Smooth muscle cell (in vitro differentiated cells): ENCODE measurements at regions not wholly inside any gene's neighbourhood (a gene's known extent, or its start where the extent isn't known, plus 50 kb on each side); places are given as distances from the start of the nearest gene placed in this dataset.

Source experiments
- DNase-seq: peaks from one replicate; lab custom pipeline; 2025; ENCODE audit not compliant: unreplicated experiment; lab: John Stamatoyannopoulos, UW
- H2AFZ ChIP-seq: fragments of 200-600 bp; sonication (generic); 2 replicates; pipeline ENCODE4 v1.6.0; 2016; ENCODE audit warnings: antibody characterized with exemption, low read depth, mild to moderate bottlenecking
- H3F3A ChIP-seq: fragments of 200-600 bp; sonication (generic); 2 replicates; pipeline ENCODE4 v1.6.0; 2017; ENCODE audit warnings: antibody characterized with exemption, low read depth
- H3K27ac ChIP-seq: fragments of 200-600 bp; sonication (generic); 2 replicates; pipeline ENCODE4 v1.5.1; 2016; ENCODE audit warnings: low read depth, mild to moderate bottlenecking
- H3K27me3 ChIP-seq: fragments of 200-600 bp; sonication (generic); 2 replicates; pipeline ENCODE4 v1.6.1; 2016; ENCODE audit warnings: low read depth, mild to moderate bottlenecking
- H3K36me3 ChIP-seq: fragments of 200-600 bp; sonication (generic); 2 replicates; pipeline ENCODE4 v1.5.1; 2016; ENCODE audit warnings: low read depth
- H3K4me1 ChIP-seq: fragments of 200-600 bp; sonication (generic); 2 replicates; pipeline ENCODE4 v1.5.1; 2016; ENCODE audit warnings: low read depth
- H3K4me2 ChIP-seq: fragments of 200-600 bp; sonication (generic); 2 replicates; pipeline ENCODE4 v1.6.0; 2016; ENCODE audit warnings: mild to moderate bottlenecking
- H3K4me3 ChIP-seq: fragments of 200-600 bp; sonication (generic); 2 replicates; pipeline ENCODE4 v1.5.1; 2016; ENCODE audit warnings: mild to moderate bottlenecking
- H3K79me2 ChIP-seq: fragments of 200-600 bp; sonication (generic); 2 replicates; pipeline ENCODE4 v1.6.0; 2016; ENCODE audit warnings: low read depth, mild to moderate bottlenecking
- H3K9ac ChIP-seq: fragments of 200-600 bp; sonication (generic); 2 replicates; pipeline ENCODE4 v1.6.0; 2016; ENCODE audit warnings: low read depth
- H3K9me3 ChIP-seq: fragments of 200-600 bp; sonication (generic); replicated peaks from 2 replicates; pipeline ENCODE4 v1.5.1; 2016; ENCODE audit warnings: low read depth
- H4K20me1 ChIP-seq: fragments of 200-600 bp; sonication (generic); 2 replicates; pipeline ENCODE4 v1.6.0; 2016; ENCODE audit warnings: low read depth
- WGBS: methylation state at CpG from one replicate; pipeline ENCODE4 v1.1.7; 2016; ENCODE audit warnings: low lambda C conversion rate; 5-methylcytosine and 5-hydroxymethylcytosine counted together
- TF ChIP-seq, protein P1 (sequence below): fragments of 200-600 bp; sonication (generic); IDR thresholded peaks from 2 replicates; pipeline ENCODE4 v1.5.1; 2017; ENCODE audit warnings: borderline replicate concordance, mild to moderate bottlenecking, antibody characterized with exemption; ENCODE audit not compliant: insufficient read depth, poor library complexity, severe bottlenecking

- WGBS: 81% methylated on average over 20 of the region's 20 CpGs
- Histone ChIP-seq H3K9ac (no peak overlapping the region), H3K27me3 (no peaks in the 10 kb centered on the region), H3K9me3 (no peaks in the 10 kb centered on the region), H4K20me1 (no peaks in the 10 kb centered on the region), H3F3A (no peaks in the 10 kb centered on the region), H3K79me2 (no peaks in the 10 kb centered on the region), H3K27ac (no peak overlapping the region), H2AFZ (no peak overlapping the region), H3K4me1 (no peaks in the 10 kb centered on the region), H3K4me2 (no peak overlapping the region), H3K4me3 (no peak overlapping the region), H3K36me3 (no peaks in the 10 kb centered on the region)
- TF ChIP-seq, protein P1, sequence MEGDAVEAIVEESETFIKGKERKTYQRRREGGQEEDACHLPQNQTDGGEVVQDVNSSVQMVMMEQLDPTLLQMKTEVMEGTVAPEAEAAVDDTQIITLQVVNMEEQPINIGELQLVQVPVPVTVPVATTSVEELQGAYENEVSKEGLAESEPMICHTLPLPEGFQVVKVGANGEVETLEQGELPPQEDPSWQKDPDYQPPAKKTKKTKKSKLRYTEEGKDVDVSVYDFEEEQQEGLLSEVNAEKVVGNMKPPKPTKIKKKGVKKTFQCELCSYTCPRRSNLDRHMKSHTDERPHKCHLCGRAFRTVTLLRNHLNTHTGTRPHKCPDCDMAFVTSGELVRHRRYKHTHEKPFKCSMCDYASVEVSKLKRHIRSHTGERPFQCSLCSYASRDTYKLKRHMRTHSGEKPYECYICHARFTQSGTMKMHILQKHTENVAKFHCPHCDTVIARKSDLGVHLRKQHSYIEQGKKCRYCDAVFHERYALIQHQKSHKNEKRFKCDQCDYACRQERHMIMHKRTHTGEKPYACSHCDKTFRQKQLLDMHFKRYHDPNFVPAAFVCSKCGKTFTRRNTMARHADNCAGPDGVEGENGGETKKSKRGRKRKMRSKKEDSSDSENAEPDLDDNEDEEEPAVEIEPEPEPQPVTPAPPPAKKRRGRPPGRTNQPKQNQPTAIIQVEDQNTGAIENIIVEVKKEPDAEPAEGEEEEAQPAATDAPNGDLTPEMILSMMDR: no peak
- DNase-seq: no peak
Observed at GRCh38 chr5:3218916-3219650, 376.5 kb upstream of the IRX1 start.

- Histone ChIP-seq H3K4me2 (no peak overlapping the region), H3K9ac (no peak overlapping the region), H3K79me2 (no peaks in the 10 kb centered on the region), H3F3A (no peaks in the 10 kb centered on the region), H3K4me3 (no peak overlapping the region), H3K36me3 (no peaks in the 10 kb centered on the region), H2AFZ (no peak overlapping the region), H3K27ac (no peak overlapping the region), H3K9me3 (no peaks in the 10 kb centered on the region), H4K20me1 (no peaks in the 10 kb centered on the region), H3K27me3 (no peaks in the 10 kb centered on the region), H3K4me1 (no peaks in the 10 kb centered on the region)
- TF ChIP-seq, protein P1: no peak
- WGBS: 88% methylated on average over 18 of the region's 22 CpGs
- DNase-seq: no peak
Observed at GRCh38 chr5:3217771-3218495, 377.7 kb upstream of the IRX1 start.

DNA sequence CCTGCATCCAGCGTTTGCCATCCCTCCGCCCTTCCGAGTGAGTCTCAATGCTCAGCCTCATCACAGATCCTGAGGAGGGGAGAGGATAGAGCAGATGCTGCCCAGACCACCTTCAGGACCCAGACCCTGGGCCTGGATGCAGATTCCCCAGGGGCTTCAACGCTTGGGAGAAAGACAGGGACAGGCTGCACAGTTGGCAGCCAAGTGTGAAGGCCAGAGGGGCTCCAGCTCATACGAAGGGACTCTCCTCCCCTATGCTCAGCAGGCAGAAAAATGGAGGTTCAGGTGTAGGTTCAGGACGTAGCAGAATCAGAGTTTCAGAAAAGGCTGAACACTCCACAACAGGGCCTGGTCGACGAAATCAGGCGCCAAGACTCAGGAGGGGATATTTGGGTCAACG, 378.5 kb upstream of the IRX1 start:
- no peak for DNase-seq
- Histone ChIP-seq H3F3A (no peaks in the 10 kb centered on the region), H3K27me3 (no peaks in the 10 kb centered on the region), H3K27ac (no peak overlapping the region), H3K9ac (no peak overlapping the region), H3K4me2 (no peak overlapping the region), H3K9me3 (no peaks in the 10 kb centered on the region), H2AFZ (no peak overlapping the region), H3K36me3 (no peaks in the 10 kb centered on the region), H3K4me3 (no peak overlapping the region), H4K20me1 (no peaks in the 10 kb centered on the region), H3K4me1 (no peaks in the 10 kb centered on the region), H3K79me2 (no peaks in the 10 kb centered on the region)
- WGBS: 89% methylated on average over 10 of the region's 10 CpGs
- TF ChIP-seq, protein P1: no peak
